ENCODE measurements at regions not wholly inside any gene's neighbourhood (a gene's known extent, or its start where the extent isn't known, plus 50 kb on each side); places are given as distances from the start of the nearest gene placed in this dataset.
A peak's percentile ranks its signal among the peaks of the same experiment; 100 is the strongest.

GRCh38 chr21:28747464-28747863 is 245.2 kb downstream of the LTN1 start:
- DNase-seq: no peak

- no peak for DNase-seq
Observed at GRCh38 chr21:28746166-28746565, 246.5 kb downstream of the LTN1 start.

- DNase-seq: peak; percentile 43
Observed at GRCh38 chr21:28745131-28746016, 247.3 kb downstream of the LTN1 start.

GRCh38 chr21:28743723-28744122 is 249.0 kb downstream of the LTN1 start:
- DNase-seq: no peak

GRCh38 chr21:28742527-28742926 is 250.2 kb downstream of the LTN1 start:
- no peak for DNase-seq

GRCh38 chr21:28740125-28740524 is 252.6 kb downstream of the LTN1 start:
- no peak for DNase-seq

- no peak for DNase-seq
Observed at GRCh38 chr21:28738882-28739281, 253.8 kb downstream of the LTN1 start.

GRCh38 chr21:28738420-28738704 is 254.3 kb downstream of the LTN1 start:
- DNase-seq: no peak

GRCh38 chr21:28737674-28738419 is 254.8 kb downstream of the LTN1 start:
- no peak for DNase-seq

GRCh38 chr21:28734522-28735175 is 258.0 kb downstream of the LTN1 start:
- no peak for DNase-seq

- no peak for DNase-seq
Observed at GRCh38 chr21:28731700-28732321, 260.9 kb downstream of the LTN1 start.

- no peak for DNase-seq
Observed at GRCh38 chr21:28729887-28730286, 262.8 kb downstream of the LTN1 start.

GRCh38 chr21:28727809-28728208 is 264.9 kb downstream of the LTN1 start:
- DNase-seq: no peak

GRCh38 chr21:28725396-28725795 is 267.3 kb downstream of the LTN1 start:
- no peak for DNase-seq

GRCh38 chr21:28723646-28724045 is 269.0 kb downstream of the LTN1 start:
- DNase-seq: no peak

GRCh38 chr21:28719723-28720122 is 273.0 kb downstream of the LTN1 start:
- no peak for DNase-seq

GRCh38 chr21:28714777-28715464 is 277.8 kb downstream of the LTN1 start:
- no peak for DNase-seq

GRCh38 chr21:28712411-28712810 is 280.3 kb downstream of the LTN1 start:
- no peak for DNase-seq

- DNase-seq: no peak
Observed at GRCh38 chr21:28705616-28706015, 287.1 kb downstream of the LTN1 start.

- no peak for DNase-seq
Observed at GRCh38 chr21:28704746-28705145, 287.9 kb downstream of the LTN1 start.

GRCh38 chr21:28703861-28704260 is 288.8 kb downstream of the LTN1 start:
- no peak for DNase-seq

- DNase-seq: no peak
Observed at GRCh38 chr21:28699596-28700259, 292.9 kb downstream of the LTN1 start.

All from NCI-H2081 treated with DMSO at 0.1 percent for 48 hours (cell line).